ENCODE measurements at regions not wholly inside any gene's neighbourhood (a gene's known extent, or its start where the extent isn't known, plus 50 kb on each side); places are given as distances from the start of the nearest gene placed in this dataset.

DNA sequence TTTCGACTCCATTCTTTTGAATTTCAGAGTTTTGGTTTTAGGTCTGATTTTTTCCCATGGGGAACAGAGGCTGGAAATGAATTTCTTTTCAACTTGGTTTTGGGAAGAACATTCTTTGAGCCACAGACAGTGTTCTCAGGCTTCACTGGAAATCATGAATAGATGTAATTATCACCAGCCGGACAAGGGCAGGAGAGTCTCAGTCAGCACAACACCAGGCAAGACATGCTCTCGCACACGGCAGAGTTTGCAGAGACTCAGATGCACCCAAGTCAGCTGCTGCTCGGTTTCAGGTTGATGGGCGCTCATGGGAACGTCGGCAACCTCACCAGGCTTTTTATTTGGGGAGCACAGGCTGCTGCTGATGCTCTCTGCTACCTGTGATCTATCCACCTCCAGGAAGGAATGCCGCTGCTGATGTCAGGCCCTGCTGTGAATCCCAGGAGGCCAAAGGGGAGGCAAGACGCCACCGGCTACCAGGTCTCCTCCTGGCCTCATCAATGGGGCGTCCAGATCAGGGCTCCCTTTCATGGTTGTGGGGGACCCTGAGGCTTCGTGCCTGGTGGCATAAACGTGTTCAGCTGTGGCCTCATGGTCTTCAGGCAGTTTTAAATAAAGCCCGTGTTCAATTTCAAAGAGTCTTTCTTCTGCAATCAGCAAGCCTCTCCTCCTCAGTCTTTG, 332.3 kb upstream of the IRX4 start:
- TF ChIP-seq POLR2AphosphoS5 (IDR thresholded peaks at IDR 0.05) (no peak), POLR2A (IDR thresholded peaks at IDR 0.05) (no peak)
- TF ChIP-seq, protein P1, sequence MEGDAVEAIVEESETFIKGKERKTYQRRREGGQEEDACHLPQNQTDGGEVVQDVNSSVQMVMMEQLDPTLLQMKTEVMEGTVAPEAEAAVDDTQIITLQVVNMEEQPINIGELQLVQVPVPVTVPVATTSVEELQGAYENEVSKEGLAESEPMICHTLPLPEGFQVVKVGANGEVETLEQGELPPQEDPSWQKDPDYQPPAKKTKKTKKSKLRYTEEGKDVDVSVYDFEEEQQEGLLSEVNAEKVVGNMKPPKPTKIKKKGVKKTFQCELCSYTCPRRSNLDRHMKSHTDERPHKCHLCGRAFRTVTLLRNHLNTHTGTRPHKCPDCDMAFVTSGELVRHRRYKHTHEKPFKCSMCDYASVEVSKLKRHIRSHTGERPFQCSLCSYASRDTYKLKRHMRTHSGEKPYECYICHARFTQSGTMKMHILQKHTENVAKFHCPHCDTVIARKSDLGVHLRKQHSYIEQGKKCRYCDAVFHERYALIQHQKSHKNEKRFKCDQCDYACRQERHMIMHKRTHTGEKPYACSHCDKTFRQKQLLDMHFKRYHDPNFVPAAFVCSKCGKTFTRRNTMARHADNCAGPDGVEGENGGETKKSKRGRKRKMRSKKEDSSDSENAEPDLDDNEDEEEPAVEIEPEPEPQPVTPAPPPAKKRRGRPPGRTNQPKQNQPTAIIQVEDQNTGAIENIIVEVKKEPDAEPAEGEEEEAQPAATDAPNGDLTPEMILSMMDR (IDR thresholded peaks at IDR 0.05): no peak

All from suprapubic skin (tissue), 4 donors.